Heart right ventricle (tissue), 16 donors: ENCODE measurements at regions not wholly inside any gene's neighbourhood (a gene's known extent, or its start where the extent isn't known, plus 50 kb on each side); places are given as distances from the start of the nearest gene placed in this dataset.

Experiments used
- ATAC-seq, 8 donors: fragments of 200-7000 bp; cut with Tn5 transposase; one replicate each; pipeline ENCODE4 v1.9.1; 2020; ENCODE audit warnings: mild to moderate bottlenecking in 8 of 8, moderate library complexity in 8 of 8, moderate number of reproducible peaks in 1 of 8
- DNase-seq, 2 donors: peaks; one replicate each; pipeline ENCODE4 v3.0.0-alpha.2; 2020
- H3K27ac ChIP-seq, 10 donors: fragments of 200-600 bp; sonication (generic) in 2 of 10; one replicate each; pipeline versions ENCODE4 v1.5.0 to v1.8.0; 2020 to 2022; ENCODE audit warnings: mild to moderate bottlenecking in 3 of 10
- H3K27me3 ChIP-seq, 7 donors: fragments of 200-600 bp; one replicate each; pipeline ENCODE4 v1.8.0; 2021 to 2022; ENCODE audit warnings: mild to moderate bottlenecking in 2 of 7
- H3K36me3 ChIP-seq, 9 donors: fragments of 200-600 bp; sonication (generic) in 1 of 9; one replicate each; pipeline versions ENCODE4 v1.5.0 to v1.8.0; 2020 to 2022; ENCODE audit warnings: mild to moderate bottlenecking in 2 of 9
- H3K4me1 ChIP-seq, 9 donors: fragments of 200-600 bp; sonication (generic) in 1 of 9; one replicate each; pipeline versions ENCODE4 v1.5.0 to v1.8.0; 2020 to 2022; ENCODE audit warnings: mild to moderate bottlenecking in 4 of 9
- H3K4me3 ChIP-seq, 10 donors: fragments of 200-600 bp; sonication (generic) in 2 of 10; one replicate each; pipeline versions ENCODE4 v1.5.0 to v1.8.0; 2020 to 2022; ENCODE audit warnings: mild to moderate bottlenecking in 7 of 10, moderate library complexity in 2 of 10
- H3K9me3 ChIP-seq, 11 donors: fragments of 200-600 bp in 10 of 11; sonication (generic) in 2 of 11; one replicate each; pipeline versions ENCODE4 v1.5.0 to v1.8.0; 2013 to 2022; ENCODE audit warnings: mild to moderate bottlenecking in 2 of 11, control low read depth in 1 of 11, moderate library complexity in 1 of 11
- WGBS, 2 donors: extraction: QIAGEN DNeasy Blood & Tissue Kit; methylation state at CpG; one replicate each; pipeline ENCODE4 v1.1.7; 2013; ENCODE audit warnings: inconsistent platforms in 1 of 2; 5-methylcytosine and 5-hydroxymethylcytosine counted together
- intact Hi-C, 10 donors: fragments of 100-400 bp; cut with DNase I; formaldehyde crosslinking; loops; one replicate each; pipeline versions ENCODE4 v1.11.1 to v1.14.2; 2022
- TF ChIP-seq, protein P1 (sequence below), 9 donors: fragments of 200-600 bp; sonication (generic) in 2 of 9; IDR thresholded peaks; one replicate each; pipeline versions ENCODE4 v1.5.0 to v1.8.0; 2021 to 2022; ENCODE audit warnings: antibody characterized with exemption in 9 of 9, mild to moderate bottlenecking in 5 of 9, moderate library complexity in 1 of 9
- donor health status: Arrhythmogenic right ventricular cardiomyopathy.
- donor health status: ischemic (EF 13 %, LVEDD 7.1; RV severe dilation, severe dysfunction).
- donor health status: healthy with polysubstance abuse.
- donor health status: DM: no; HTN: yes; CAD: no.
- donor health status: DM: no; HTN: no; CAD: no.
- donor health status: ischemic (EF 25% LVEDD 6.9; RV normal size, moderate dysfunction).
- donor health status: ischemic (EF 25% LVEDD 5.7; RV mildly dilated, moderate dysfunction).
- donor health status: healthy.
- donor health status: DM: yes; HTN: yes; CAD: no.
- donor health status: Ischemic cardiomyopathy.
- donor health status: ischemic (EF 35%, LVEDD 5.7; RV mildly dilated, moderate dysfunction).
- donor health status: nonischemic (EF 11% LVEDD 7.7; RV severe dilation, severe dysfunction).
- donor health status: DM: yes; HTN: yes; CAD: no.
- donor health status: PGD.
- donor health status: ischemic (EF 29% LVEDD 5.4; RV normal size, mild dysfunction).
- donor health status: nonischemic (EF 23%, LVEDD 6.1; RV moderate dilation, normal function).

DNA sequence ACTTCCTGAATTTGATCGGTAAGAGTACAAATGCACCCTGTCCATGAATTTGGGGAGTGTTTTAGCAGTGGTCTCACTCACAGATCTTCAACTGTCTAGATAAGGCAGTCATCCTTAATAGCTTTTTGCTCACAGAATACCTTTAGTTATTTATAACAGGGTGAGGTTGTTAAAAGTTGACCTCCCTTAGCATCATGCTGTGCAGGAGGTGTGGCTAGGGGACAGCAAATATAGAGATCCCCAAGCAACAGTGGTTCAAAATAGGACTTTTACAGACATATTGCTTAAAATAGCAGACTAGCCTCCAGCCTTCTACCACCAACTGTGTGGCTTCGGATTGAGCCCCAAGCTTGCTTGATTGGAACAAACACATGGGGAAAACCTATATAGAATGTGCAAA lies 724.4 kb downstream of the TLE1 start:
- H3K4me3 ChIP-seq: no peak overlapping the region
- TF ChIP-seq, protein P1, sequence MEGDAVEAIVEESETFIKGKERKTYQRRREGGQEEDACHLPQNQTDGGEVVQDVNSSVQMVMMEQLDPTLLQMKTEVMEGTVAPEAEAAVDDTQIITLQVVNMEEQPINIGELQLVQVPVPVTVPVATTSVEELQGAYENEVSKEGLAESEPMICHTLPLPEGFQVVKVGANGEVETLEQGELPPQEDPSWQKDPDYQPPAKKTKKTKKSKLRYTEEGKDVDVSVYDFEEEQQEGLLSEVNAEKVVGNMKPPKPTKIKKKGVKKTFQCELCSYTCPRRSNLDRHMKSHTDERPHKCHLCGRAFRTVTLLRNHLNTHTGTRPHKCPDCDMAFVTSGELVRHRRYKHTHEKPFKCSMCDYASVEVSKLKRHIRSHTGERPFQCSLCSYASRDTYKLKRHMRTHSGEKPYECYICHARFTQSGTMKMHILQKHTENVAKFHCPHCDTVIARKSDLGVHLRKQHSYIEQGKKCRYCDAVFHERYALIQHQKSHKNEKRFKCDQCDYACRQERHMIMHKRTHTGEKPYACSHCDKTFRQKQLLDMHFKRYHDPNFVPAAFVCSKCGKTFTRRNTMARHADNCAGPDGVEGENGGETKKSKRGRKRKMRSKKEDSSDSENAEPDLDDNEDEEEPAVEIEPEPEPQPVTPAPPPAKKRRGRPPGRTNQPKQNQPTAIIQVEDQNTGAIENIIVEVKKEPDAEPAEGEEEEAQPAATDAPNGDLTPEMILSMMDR (IDR thresholded peaks at IDR 0.05): no peak
- H3K36me3 ChIP-seq: no peaks in the 10 kb centered on the region
- DNase-seq: no peak
- no peak for ATAC-seq
- 54 to 57% methylated on average over 2 of the region's 2 CpGs for WGBS, 2 donors
- no peaks in the 10 kb centered on the region for H3K9me3 ChIP-seq
- H3K27ac ChIP-seq: no peak overlapping the region
- no peaks in the 10 kb centered on the region for H3K4me1 ChIP-seq
- H3K27me3 ChIP-seq: no peaks in the 10 kb centered on the region
- intact Hi-C loops: loop anchor here in 1 of 10 donors (5.0 kb wide), 1 partner anchor 52 kb away; no protein-coding TSS in a partner anchor

DNA sequence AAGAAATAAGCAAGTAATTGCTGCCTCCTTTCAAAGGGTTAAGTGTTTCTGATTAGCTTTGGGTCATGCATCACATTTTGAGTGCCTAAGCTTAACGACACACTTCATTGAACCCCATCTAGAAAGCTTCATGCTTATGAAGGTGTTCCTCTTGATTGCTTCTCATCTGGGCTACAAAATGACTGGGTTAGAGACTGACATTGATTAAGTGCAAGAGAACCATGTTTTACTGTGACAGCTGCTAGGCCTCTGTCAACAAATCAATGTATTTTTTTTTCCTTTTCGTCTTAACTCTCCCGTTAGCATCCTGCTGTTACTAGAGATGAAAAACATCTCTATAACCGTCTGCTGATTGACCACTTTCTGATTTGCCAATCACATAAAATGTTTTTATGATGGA lies 725.0 kb downstream of the TLE1 start:
- 21 to 41% methylated on average over 4 of the region's 4 CpGs for WGBS, 2 donors
- H3K36me3 ChIP-seq: no peaks in the 10 kb centered on the region
- H3K27me3 ChIP-seq: no peaks in the 10 kb centered on the region
- intact Hi-C loops: no loop called here
- H3K27ac ChIP-seq: no peak overlapping the region
- no peaks in the 10 kb centered on the region for H3K9me3 ChIP-seq
- DNase-seq (no peak), ATAC-seq (no peak)
- TF ChIP-seq, protein P1 (IDR thresholded peaks at IDR 0.05): no peak
- H3K4me3 ChIP-seq: no peak overlapping the region
- H3K4me1 ChIP-seq: no peaks in the 10 kb centered on the region

DNA sequence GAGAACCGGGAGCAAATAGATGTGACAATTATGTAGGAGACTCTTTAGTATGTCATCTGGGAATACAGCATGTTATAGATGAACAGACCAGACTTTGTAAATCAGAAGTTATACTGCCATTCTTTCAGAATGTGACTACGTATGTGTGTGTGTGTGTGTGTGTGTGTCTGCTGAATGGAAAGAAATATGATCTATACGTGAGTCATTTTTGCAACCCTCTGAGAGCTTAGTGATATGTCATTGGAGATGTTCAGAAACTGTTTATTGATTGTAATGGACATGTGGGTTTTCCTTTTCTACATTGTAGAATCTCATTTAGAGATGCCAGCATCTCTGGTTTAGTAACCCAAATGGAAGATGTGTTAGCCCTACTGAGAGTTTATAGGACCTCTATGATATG lies 731.5 kb downstream of the TLE1 start:
- Histone ChIP-seq H3K4me1 (no peaks in the 10 kb centered on the region), H3K4me3 (no peak overlapping the region), H3K27me3 (no peaks in the 10 kb centered on the region), H3K36me3 (no peaks in the 10 kb centered on the region), H3K27ac (no peak overlapping the region), H3K9me3 (peaks cover 0 to 2% (median 0%) of the 10 kb centered on the region in 11 donors)
- DNase-seq (no peak), ATAC-seq (no peak)
- TF ChIP-seq, protein P1 (IDR thresholded peaks at IDR 0.05): no peak
- 71 to 85% methylated on average over 3 of the region's 3 CpGs for WGBS, 2 donors
- intact Hi-C loops: no loop called here

DNA sequence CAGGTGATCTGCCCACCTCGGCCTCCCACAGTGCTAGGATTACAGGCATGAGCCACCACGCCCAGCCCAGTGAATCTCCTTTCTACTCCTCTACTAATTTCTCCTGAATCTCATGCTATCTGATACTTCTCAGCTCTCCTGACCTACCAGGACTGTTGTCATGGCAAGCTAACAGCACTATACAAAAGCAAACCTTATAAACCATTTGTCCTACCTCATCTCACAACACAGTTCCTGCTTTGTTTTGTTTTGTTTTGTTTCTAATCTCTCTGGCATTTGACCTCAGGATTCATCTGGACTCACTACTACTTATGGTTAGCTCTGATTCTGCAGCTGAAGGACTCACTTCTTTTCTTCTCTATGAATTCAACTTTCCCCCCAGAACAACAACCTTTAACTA lies 734.8 kb downstream of the TLE1 start:
- DNase-seq (no peak), ATAC-seq (no peak)
- WGBS, 2 donors: 72 to 75% methylated on average over 2 of the region's 2 CpGs
- TF ChIP-seq, protein P1 (IDR thresholded peaks at IDR 0.05): no peak
- Histone ChIP-seq H3K4me3 (no peak overlapping the region), H3K36me3 (no peaks in the 10 kb centered on the region), H3K4me1 (no peaks in the 10 kb centered on the region), H3K27me3 (no peaks in the 10 kb centered on the region), H3K9me3 (peaks cover 0 to 2% (median 0%) of the 10 kb centered on the region in 11 donors), H3K27ac (no peak overlapping the region)
- intact Hi-C loops: no loop called here
